LNCaP clone FGC (cell line): ENCODE measurements at regions not wholly inside any gene's neighbourhood (a gene's known extent, or its start where the extent isn't known, plus 50 kb on each side); places are given as distances from the start of the nearest gene placed in this dataset.

Source experiments
- DNase-seq: peaks from one replicate; pipeline ENCODE4 v3.0.0-alpha.2; 2011; ENCODE audit warnings: low read depth
- H3K4me3 ChIP-seq: 2 replicates; pipeline ENCODE4 v1.5.1; 2011; ENCODE audit warnings: mild to moderate bottlenecking, low read depth, low read length, control low read depth
- TF ChIP-seq, protein P1 (sequence below): IDR thresholded peaks from 2 replicates; pipeline ENCODE4 v1.5.1; 2012; ENCODE audit warnings: mild to moderate bottlenecking; ENCODE audit not compliant: control insufficient read depth, insufficient read depth; ENCODE audit errors: extremely low read depth

DNA sequence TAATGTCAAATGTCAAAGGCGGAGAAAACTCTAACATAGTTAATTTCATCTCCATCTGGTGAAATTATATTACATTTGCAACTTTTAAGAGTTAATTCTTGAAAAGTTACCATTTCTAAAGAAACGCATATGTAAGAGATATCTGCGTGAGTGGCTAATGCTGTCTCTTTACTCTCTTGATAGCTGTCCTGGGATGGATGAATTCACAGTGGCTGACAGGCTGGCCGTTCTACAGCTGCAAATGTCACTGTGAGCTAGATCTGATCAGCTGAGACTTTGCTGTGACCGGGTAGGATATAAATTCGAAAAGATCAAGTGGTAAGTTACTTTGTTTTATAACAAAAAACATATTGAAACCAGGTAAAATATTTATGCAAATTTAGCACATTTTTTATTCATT lies 557.1 kb upstream of the DDX18 start:
- TF ChIP-seq, protein P1, sequence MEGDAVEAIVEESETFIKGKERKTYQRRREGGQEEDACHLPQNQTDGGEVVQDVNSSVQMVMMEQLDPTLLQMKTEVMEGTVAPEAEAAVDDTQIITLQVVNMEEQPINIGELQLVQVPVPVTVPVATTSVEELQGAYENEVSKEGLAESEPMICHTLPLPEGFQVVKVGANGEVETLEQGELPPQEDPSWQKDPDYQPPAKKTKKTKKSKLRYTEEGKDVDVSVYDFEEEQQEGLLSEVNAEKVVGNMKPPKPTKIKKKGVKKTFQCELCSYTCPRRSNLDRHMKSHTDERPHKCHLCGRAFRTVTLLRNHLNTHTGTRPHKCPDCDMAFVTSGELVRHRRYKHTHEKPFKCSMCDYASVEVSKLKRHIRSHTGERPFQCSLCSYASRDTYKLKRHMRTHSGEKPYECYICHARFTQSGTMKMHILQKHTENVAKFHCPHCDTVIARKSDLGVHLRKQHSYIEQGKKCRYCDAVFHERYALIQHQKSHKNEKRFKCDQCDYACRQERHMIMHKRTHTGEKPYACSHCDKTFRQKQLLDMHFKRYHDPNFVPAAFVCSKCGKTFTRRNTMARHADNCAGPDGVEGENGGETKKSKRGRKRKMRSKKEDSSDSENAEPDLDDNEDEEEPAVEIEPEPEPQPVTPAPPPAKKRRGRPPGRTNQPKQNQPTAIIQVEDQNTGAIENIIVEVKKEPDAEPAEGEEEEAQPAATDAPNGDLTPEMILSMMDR = no peak
- no peak overlapping the region for H3K4me3 ChIP-seq
- no peak for DNase-seq

DNA sequence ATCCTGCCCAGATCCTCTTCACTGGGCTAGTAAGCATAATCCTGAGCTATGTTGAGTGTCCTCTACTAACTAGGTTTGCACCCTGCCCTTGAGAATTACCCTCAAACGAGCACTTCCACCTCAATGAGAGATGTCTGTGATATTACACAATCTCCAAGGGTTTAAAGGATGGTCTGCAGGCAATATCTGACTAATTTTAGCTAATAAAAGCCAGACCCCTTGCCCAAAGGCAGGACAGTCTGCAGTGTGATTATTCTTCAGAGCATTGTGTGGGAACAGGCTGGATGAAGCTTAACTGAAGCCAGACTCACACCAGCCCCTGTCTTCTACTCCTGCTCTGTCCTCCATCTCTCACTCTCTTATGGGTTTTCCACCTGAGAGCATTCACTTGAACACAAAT lies 544.9 kb upstream of the DDX18 start:
- H3K4me3 ChIP-seq = no peak overlapping the region

DNA sequence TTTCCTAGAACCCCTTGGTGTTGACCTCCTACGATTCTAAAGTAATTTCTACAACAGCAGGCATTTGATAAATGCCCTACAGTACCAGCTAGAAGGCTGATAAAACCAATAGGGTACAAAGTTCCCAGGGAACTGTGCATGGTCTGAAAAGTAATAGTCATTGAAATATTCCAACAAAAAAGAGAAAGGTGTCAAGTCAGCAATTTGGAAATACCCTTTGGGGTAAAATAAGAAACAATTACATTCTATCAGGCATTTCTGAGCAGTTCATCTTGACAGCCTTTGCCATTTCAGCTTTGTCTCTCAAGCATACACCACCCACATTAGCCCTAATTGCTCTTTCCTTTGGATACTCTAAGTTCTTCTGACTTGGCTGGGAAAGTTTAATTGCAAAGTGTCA lies 542.9 kb upstream of the DDX18 start:
- TF ChIP-seq, protein P1 = no peak
- no peak overlapping the region for H3K4me3 ChIP-seq
- DNase-seq = no peak

More for the DNA sequence above, 544.9 kb upstream of the DDX18 start:
- no peak for DNase-seq
- TF ChIP-seq, protein P1 = no peak

DNA sequence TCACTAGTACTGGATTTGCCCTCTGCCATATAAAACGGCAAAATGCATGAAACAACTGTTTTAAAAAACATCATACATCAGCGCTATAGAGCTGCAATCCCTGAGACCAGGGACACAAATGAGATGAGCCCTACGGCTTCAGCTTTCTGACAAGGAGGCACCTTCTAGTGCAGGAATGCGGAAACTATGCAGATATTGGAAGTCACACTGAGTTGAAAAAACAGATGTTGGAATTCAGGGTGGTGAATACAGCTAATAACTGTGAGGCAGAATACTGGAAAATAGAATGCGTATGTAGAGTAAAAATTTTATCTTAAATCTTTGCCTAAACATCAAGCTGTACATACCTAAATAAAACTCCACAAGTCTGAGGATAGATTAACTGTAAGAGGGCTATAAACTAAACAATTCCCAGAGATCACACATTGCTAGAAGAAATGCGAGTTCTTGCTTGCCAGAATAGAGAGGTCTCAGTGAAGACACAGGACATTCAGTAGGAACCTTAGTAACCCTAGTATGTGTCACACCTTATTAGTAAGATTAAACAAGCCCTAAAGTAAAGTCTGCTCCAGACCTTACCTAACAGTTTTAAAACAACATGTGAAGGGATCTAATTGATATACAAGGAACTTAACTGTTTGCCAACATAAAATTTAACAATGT lies 541.4 kb upstream of the DDX18 start:
- DNase-seq = no peak
- TF ChIP-seq, protein P1 = no peak
- H3K4me3 ChIP-seq = no peak overlapping the region

DNA sequence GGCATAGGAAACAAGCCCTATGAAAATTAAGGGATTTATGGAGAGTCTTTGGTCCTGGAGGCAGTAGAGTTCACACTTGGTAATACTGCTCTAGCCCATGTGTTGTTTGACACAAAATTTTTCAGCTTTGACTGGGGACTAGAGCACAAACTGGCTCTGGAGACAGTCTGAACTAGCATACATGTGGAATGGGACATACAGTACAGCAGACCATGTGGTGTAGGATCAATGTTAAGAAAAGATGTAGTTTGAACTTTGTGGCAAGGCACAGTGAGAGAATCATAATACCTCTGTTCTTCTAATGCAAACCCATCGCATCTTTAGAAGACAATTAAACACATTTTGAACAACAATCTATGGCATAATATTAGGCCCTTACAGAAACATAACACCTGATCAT lies 521.5 kb upstream of the DDX18 start:
- TF ChIP-seq, protein P1 = no peak
- DNase-seq = no peak
- no peak overlapping the region for H3K4me3 ChIP-seq

DNA sequence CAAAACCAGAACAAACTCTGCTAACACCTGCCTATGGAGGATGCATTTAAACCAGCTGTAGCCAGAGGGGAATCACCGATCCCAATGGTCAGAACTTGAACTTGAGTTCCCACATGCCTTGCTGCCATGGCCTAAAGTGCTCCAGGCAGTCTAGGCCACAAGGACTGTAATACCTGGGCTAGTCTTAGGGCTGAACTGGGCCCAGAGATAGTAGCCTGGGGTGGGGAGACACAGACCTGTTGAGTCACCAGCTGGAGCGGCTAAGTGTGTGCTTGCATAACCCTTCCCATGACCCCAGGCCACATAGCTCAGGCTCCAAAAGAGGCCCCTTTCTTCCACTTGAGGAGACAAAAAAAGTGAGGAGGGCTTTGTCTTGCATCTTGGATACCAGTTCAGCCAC lies 515.0 kb upstream of the DDX18 start:
- TF ChIP-seq, protein P1 = no peak
- DNase-seq = no peak
- no peak overlapping the region for H3K4me3 ChIP-seq
